ENCODE measurements at regions not wholly inside any gene's neighbourhood (a gene's known extent, or its start where the extent isn't known, plus 50 kb on each side); places are given as distances from the start of the nearest gene placed in this dataset.

DNA sequence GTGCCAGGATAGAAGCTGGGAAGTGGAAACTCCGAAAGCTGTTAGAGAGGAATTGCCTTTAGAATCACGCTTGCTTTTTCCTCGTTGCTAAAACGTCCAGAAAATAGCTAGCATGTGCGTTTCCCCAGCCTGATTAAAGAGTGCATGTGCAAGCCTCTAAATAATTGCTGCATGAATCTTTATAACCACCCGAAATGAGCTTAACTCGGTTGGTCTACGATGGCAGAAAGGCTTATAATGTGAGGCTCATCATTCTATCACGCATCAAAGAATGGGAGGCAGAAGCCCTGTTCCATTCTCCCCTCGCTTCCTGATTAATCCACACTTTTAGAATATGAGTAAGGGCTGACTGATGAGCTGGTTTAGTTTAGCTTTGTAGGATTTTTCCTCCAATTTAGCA lies 394.6 kb upstream of the WWC1 start:
- TF ChIP-seq, protein P1, sequence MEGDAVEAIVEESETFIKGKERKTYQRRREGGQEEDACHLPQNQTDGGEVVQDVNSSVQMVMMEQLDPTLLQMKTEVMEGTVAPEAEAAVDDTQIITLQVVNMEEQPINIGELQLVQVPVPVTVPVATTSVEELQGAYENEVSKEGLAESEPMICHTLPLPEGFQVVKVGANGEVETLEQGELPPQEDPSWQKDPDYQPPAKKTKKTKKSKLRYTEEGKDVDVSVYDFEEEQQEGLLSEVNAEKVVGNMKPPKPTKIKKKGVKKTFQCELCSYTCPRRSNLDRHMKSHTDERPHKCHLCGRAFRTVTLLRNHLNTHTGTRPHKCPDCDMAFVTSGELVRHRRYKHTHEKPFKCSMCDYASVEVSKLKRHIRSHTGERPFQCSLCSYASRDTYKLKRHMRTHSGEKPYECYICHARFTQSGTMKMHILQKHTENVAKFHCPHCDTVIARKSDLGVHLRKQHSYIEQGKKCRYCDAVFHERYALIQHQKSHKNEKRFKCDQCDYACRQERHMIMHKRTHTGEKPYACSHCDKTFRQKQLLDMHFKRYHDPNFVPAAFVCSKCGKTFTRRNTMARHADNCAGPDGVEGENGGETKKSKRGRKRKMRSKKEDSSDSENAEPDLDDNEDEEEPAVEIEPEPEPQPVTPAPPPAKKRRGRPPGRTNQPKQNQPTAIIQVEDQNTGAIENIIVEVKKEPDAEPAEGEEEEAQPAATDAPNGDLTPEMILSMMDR (IDR thresholded peaks at IDR 0.05), result no peak
- no peak for TF ChIP-seq POLR2A (IDR thresholded peaks at IDR 0.05)

Measured in thyroid gland (tissue), 4 donors.